Keratinocyte (primary cell): ENCODE measurements at regions not wholly inside any gene's neighbourhood (a gene's known extent, or its start where the extent isn't known, plus 50 kb on each side); places are given as distances from the start of the nearest gene placed in this dataset.

ENCODE experiments used
- EZH2 ChIP-seq: IDR thresholded peaks from one replicate; pipeline ENCODE4 v1.6.1; 2012; ENCODE audit warnings: inconsistent platforms, mild to moderate bottlenecking, low read length, moderate library complexity
- TF ChIP-seq, protein P1 (sequence below), 3 experiments: IDR thresholded peaks in 1 of 3; conservative IDR thresholded peaks in 1 of 3; optimal IDR thresholded peaks in 1 of 3; 2 replicates in 2 of 3; 3 replicates in 1 of 3; pipeline versions ENCODE3 to v1.5.1; 2011; ENCODE audit warnings: low read length in 3 of 3, mild to moderate bottlenecking in 3 of 3, moderate library complexity in 2 of 3, control low read depth in 1 of 3, inconsistent platforms in 1 of 3; ENCODE audit not compliant: insufficient read depth in 2 of 3; ENCODE audit errors: extremely low read depth in 1 of 3

DNA sequence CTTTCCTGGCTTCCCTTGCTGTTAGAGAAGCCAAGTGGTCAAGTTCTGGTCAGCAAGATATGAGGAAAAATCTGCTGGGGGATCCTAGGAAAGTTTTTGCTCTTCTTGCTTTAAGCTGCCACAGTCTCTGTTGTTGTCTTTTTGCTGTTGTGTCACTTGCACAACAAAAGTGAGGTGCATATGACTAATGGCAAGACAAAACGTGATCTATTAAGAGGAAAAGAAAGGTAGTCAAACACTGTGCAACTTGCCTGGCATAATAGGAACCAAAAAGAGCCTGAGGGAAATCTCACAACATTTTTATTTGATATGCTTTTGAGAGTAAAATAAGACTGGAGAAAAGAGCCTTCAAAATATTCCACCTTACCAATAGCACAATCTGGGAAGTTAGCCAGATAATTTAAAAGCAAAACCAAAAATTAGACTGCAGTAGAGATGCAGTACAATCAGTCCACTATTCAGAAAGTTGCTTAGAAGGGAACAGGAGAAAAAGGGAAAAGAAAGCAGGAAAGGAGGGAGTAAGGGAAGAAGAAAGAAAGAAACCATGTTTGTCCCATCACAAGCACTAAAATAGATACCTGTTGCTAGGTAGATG, 110.0 kb upstream of the SLC4A7 start:
- TF ChIP-seq, protein P1, sequence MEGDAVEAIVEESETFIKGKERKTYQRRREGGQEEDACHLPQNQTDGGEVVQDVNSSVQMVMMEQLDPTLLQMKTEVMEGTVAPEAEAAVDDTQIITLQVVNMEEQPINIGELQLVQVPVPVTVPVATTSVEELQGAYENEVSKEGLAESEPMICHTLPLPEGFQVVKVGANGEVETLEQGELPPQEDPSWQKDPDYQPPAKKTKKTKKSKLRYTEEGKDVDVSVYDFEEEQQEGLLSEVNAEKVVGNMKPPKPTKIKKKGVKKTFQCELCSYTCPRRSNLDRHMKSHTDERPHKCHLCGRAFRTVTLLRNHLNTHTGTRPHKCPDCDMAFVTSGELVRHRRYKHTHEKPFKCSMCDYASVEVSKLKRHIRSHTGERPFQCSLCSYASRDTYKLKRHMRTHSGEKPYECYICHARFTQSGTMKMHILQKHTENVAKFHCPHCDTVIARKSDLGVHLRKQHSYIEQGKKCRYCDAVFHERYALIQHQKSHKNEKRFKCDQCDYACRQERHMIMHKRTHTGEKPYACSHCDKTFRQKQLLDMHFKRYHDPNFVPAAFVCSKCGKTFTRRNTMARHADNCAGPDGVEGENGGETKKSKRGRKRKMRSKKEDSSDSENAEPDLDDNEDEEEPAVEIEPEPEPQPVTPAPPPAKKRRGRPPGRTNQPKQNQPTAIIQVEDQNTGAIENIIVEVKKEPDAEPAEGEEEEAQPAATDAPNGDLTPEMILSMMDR (optimal IDR thresholded peaks at IDR 0.05 in 1 of 3, IDR thresholded peaks at IDR 0.05 in 1 of 3, conservative IDR thresholded peaks at IDR 0.05 in 1 of 3; ENCODE audit: extremely low read depth in 1 of 3, insufficient read depth in 2 of 3, low read length in 3 of 3): no peak
- no peak for TF ChIP-seq EZH2
